AG04449 (cell line): ENCODE measurements at regions not wholly inside any gene's neighbourhood (a gene's known extent, or its start where the extent isn't known, plus 50 kb on each side); places are given as distances from the start of the nearest gene placed in this dataset.

Experiments used
- CTCF ChIA-PET: fragments of 350-600 bp; formaldehyde crosslinking; extraction: SDS; loops from one replicate; lab custom pipeline; 2021; ENCODE audit warnings: antibody characterized with exemption; lab: Yijun Ruan, JAX
- POLR2A ChIA-PET: fragments of 400-600, 350-600 bp; formaldehyde crosslinking; extraction: SDS; loops from one replicate; lab custom pipeline; 2020; ENCODE audit warnings: antibody characterized with exemption, inconsistent platforms; lab: Yijun Ruan, JAX
- DNase-seq: peaks from one replicate; pipeline ENCODE4 v3.0.0-alpha.2; 2010; ENCODE audit warnings: low read depth, low spot score
- H3K4me3 ChIP-seq: 2 replicates; pipeline ENCODE4 v1.5.1; 2011; ENCODE audit warnings: low read depth, mild to moderate bottlenecking, control low read depth, low read length
- TF ChIP-seq, protein P1 (sequence below): IDR thresholded peaks from one replicate; pipeline ENCODE4 v1.5.1; 2011; ENCODE audit warnings: mild to moderate bottlenecking, moderate library complexity, low read length, control low read depth, inconsistent platforms; ENCODE audit not compliant: insufficient read depth; ENCODE audit errors: missing control alignments

GRCh38 chr12:24222968-24223367 lies 273.5 kb upstream of the SOX5 start:
- TF ChIP-seq, protein P1, sequence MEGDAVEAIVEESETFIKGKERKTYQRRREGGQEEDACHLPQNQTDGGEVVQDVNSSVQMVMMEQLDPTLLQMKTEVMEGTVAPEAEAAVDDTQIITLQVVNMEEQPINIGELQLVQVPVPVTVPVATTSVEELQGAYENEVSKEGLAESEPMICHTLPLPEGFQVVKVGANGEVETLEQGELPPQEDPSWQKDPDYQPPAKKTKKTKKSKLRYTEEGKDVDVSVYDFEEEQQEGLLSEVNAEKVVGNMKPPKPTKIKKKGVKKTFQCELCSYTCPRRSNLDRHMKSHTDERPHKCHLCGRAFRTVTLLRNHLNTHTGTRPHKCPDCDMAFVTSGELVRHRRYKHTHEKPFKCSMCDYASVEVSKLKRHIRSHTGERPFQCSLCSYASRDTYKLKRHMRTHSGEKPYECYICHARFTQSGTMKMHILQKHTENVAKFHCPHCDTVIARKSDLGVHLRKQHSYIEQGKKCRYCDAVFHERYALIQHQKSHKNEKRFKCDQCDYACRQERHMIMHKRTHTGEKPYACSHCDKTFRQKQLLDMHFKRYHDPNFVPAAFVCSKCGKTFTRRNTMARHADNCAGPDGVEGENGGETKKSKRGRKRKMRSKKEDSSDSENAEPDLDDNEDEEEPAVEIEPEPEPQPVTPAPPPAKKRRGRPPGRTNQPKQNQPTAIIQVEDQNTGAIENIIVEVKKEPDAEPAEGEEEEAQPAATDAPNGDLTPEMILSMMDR: no peak
- POLR2A ChIA-PET: no interaction called here
- CTCF ChIA-PET: no interaction called here
- no peak for DNase-seq
- H3K4me3 ChIP-seq: no peak overlapping the region

DNA sequence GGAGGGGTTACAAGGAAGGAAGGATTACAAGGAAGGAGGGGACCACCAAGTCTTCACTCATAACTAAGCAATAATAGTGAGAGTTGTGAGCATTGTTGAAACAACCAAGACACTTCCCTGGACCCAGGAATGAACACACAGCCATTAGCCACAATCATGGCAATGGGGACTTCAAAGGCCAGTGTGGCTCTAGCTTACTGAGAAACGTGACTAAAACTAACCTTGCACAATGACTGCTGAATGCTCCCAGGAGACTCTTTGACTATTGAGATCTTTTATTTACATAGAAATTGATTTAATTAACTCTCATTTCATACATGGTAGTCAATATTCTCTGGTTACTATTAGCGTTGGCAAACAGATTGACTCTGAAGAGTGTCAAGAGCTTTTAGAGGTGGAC lies 263.0 kb upstream of the SOX5 start:
- ChIA-PET CTCF (no interaction called here), POLR2A (no interaction called here)
- DNase-seq: no peak
- TF ChIP-seq, protein P1: no peak
- no peak overlapping the region for H3K4me3 ChIP-seq

- TF ChIP-seq, protein P1: no peak
- no peak for DNase-seq
- ChIA-PET POLR2A (no interaction called here), CTCF (no interaction called here)
- no peak overlapping the region for H3K4me3 ChIP-seq
These were observed 257.2 kb upstream of the SOX5 start for GRCh38 chr12:24206621-24207020.

DNA sequence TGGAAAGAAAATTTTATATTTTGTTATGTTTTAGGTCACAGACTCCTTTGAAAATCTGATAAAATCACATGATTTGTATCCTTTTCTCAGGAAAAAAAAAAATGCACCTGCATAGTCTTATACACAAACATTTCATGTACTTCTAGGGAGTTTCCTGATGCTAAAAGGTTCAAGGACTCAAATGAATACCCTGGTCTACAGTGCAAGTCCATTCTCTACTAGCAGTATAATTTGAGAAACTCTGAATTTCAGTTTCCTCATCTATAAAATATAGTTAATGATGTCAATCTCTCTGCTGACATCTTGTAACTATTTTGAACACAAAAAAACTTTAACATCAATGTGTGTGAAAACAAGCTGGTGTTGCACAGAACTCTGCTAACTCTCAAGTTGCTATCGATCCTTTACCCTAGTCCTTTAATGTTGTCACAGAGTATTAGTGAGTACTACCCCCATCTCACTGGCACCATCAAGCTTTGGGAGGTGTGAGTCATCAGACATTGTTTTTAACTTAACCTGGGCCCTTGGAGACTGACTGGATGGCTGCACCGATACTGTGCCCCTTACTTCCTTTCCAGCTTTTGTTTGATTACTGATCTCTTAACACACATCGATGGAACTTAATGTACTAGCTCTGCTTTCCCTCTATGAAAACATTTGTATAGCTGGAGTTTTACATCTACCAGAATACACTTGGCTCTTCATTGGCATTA lies 251.9 kb upstream of the SOX5 start:
- ChIA-PET CTCF (no interaction called here), POLR2A (no interaction called here)
- H3K4me3 ChIP-seq: no peak overlapping the region
- DNase-seq: no peak
- TF ChIP-seq, protein P1: no peak

GRCh38 chr12:24200010-24200409 lies 250.5 kb upstream of the SOX5 start:
- H3K4me3 ChIP-seq: no peak overlapping the region
- DNase-seq: no peak
- TF ChIP-seq, protein P1: no peak
- ChIA-PET POLR2A (no interaction called here), CTCF (no interaction called here)

DNA sequence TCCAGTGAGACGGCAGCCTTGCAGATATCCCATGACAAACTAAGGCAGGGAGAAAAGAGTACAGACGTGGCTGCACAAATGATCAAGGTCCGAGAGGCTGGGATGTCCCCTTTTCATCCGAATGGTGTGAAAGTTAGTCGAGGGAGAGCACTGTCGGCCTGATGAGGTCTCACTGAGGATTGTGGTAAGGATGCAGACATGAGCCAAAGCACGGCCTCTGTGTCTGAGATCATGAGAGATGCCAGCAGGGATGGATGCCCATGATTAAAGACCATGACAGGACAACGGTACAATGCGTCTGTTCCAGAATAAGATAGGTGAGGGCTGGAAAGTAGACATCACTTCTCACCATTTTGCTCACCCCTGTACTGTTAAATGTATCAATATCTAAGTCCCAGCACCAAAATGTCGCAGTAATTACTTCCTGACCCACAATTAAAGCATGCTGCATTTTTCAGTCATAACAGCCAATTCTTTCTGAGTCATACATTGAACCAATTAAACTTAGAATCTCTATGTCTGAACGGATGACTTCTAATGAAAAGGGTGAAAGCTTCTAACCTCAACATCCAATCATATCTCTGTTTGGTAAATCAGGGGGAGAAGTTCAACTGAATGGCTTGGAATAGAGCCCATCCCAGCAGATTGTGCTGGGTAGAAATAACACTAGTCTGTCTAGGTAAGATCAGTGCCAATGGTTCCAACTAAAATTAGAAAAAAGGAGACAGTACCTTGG lies 249.6 kb upstream of the SOX5 start:
- TF ChIP-seq, protein P1: no peak
- H3K4me3 ChIP-seq: no peak overlapping the region
- POLR2A ChIA-PET: no interaction called here
- CTCF ChIA-PET: no interaction called here
- no peak for DNase-seq
